HepG2 (cell line): ENCODE measurements at regions not wholly inside any gene's neighbourhood (a gene's known extent, or its start where the extent isn't known, plus 50 kb on each side); places are given as distances from the start of the nearest gene placed in this dataset.
A peak's percentile ranks its signal among the peaks of the same experiment; 100 is the strongest.

ENCODE experiments used
- ETV5 ChIP-seq: IDR thresholded peaks from 2 replicates; pipeline ENCODE4 v1.6.1; 2018; ENCODE audit warnings: missing biosample characterization, missing genetic modification reagents, inconsistent platforms, borderline replicate concordance
- FIP1L1 ChIP-seq: fragments of 200-400 bp; formaldehyde crosslinking; IDR thresholded peaks from 2 replicates; pipeline ENCODE4 v1.6.1; 2018; ENCODE audit warnings: low read depth, mild to moderate bottlenecking, low read length, moderate library complexity, borderline replicate concordance; ENCODE audit not compliant: insufficient read depth
- GATAD2A ChIP-seq: IDR thresholded peaks from 2 replicates; pipeline ENCODE4 v1.6.1; 2016
- RAD21 ChIP-seq: fragments of 450-650 bp; formaldehyde crosslinking; IDR thresholded peaks from 2 replicates; pipeline ENCODE4 v1.5.0; 2020; ENCODE audit warnings: mild to moderate bottlenecking
- RARA ChIP-seq: IDR thresholded peaks from 2 replicates; pipeline ENCODE4 v1.6.1; 2016; ENCODE audit warnings: missing genetic modification reagents, missing compliant biosample characterization
- SMC3 ChIP-seq: IDR thresholded peaks from 2 replicates; pipeline ENCODE4 v1.6.1; 2011; ENCODE audit warnings: low read length, improper control_type of control experiment
- SP5 ChIP-seq: IDR thresholded peaks from 2 replicates; pipeline ENCODE4 v1.6.1; 2016; ENCODE audit warnings: low read depth, borderline replicate concordance
- ZBTB25 ChIP-seq: IDR thresholded peaks from 2 replicates; pipeline ENCODE4 v1.6.1; 2018; ENCODE audit warnings: missing genetic modification reagents
- ZBTB49 ChIP-seq: sonication (generic); formaldehyde crosslinking; IDR thresholded peaks from 2 replicates; pipeline ENCODE4 v1.4.0; 2020; ENCODE audit warnings: missing genetic modification reagents, borderline replicate concordance
- ZHX2 ChIP-seq, 2 experiments: sonication (generic) in 1 of 2; formaldehyde crosslinking in 1 of 2; IDR thresholded peaks; 2 replicates each; pipeline versions ENCODE4 v1.6.1 to v1.9.0; 2014 to 2022; ENCODE audit warnings: antibody characterized with exemption in 1 of 2, borderline replicate concordance in 1 of 2, inconsistent platforms in 1 of 2, low read depth in 1 of 2, missing genetic modification reagents in 1 of 2
- ZNF83 ChIP-seq: sonication (generic); formaldehyde crosslinking; IDR thresholded peaks from 2 replicates; pipeline ENCODE4 v1.4.0; 2020; ENCODE audit warnings: missing genetic modification reagents, mild to moderate bottlenecking, borderline replicate concordance
- ZSCAN21 ChIP-seq: sonication (generic); formaldehyde crosslinking; IDR thresholded peaks from 2 replicates; pipeline ENCODE4 v1.8.0; 2022; ENCODE audit warnings: mild to moderate bottlenecking, missing genetic modification reagents, moderate library complexity, borderline replicate concordance
- TF ChIP-seq, protein P1 (sequence below): sonication (generic); formaldehyde crosslinking; IDR thresholded peaks from 2 replicates; pipeline ENCODE4 v1.4.0; 2020; ENCODE audit warnings: missing genetic modification reagents
- TF ChIP-seq, protein P2 (sequence below): sonication (generic); formaldehyde crosslinking; IDR thresholded peaks from 2 replicates; pipeline ENCODE4 v1.5.0; 2020; ENCODE audit warnings: missing genetic modification reagents

DNA sequence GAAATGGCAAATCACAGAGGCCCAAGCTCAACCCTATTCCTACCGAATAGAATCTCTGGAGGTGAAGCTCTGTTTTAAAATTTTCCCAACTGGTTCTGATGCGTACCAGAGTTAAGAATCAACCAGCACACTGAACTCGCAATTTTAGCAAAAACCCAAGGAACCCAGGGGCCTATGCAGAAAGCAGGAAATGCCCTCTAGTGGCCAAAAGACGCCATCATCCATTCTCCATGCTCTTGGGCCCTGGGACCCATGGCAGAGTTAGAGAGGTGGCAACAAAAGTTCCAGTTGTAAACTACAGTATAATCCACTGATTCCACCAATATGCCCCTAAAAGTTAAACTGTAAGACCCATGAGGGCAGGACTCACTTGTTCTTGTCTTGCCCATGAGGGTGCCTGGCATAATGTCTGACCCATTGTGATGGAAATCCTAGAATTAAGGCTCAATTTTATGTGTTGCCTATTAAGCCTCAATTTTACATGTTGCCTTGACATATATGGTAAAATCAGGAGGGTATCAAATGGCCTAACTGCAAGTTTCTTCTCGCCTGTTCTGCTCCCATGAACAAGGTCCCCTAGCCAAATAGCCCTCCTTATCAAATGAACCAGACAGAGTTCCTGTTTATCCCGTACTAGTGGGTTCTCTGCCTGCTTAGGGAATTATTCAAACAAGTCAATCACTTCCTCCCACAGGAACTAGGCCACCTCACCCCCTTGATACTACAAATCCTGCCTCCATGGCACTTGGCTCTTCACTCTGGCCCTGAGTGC lies 137.5 kb upstream of the CPM start (continued):
- TF ChIP-seq ZBTB49 (CRISPR knock-in tag), result no peak
- peak; percentile 41; the same call in 1 of the 2 replicates for TF ChIP-seq ETV5
- peak; percentile 94 for TF ChIP-seq SMC3
- peak; percentile 21; the same call in 1 of the 2 replicates for TF ChIP-seq RARA (CRISPR knock-in tag)
- TF ChIP-seq ZHX2 (IDR thresholded peaks at IDR 0.05; ENCODE audit: low read depth), result no peak
- TF ChIP-seq ZHX2 (CRISPR knock-in tag; IDR thresholded peaks at IDR 0.05; ENCODE audit: borderline replicate concordance), result no peak
- TF ChIP-seq, protein P1, sequence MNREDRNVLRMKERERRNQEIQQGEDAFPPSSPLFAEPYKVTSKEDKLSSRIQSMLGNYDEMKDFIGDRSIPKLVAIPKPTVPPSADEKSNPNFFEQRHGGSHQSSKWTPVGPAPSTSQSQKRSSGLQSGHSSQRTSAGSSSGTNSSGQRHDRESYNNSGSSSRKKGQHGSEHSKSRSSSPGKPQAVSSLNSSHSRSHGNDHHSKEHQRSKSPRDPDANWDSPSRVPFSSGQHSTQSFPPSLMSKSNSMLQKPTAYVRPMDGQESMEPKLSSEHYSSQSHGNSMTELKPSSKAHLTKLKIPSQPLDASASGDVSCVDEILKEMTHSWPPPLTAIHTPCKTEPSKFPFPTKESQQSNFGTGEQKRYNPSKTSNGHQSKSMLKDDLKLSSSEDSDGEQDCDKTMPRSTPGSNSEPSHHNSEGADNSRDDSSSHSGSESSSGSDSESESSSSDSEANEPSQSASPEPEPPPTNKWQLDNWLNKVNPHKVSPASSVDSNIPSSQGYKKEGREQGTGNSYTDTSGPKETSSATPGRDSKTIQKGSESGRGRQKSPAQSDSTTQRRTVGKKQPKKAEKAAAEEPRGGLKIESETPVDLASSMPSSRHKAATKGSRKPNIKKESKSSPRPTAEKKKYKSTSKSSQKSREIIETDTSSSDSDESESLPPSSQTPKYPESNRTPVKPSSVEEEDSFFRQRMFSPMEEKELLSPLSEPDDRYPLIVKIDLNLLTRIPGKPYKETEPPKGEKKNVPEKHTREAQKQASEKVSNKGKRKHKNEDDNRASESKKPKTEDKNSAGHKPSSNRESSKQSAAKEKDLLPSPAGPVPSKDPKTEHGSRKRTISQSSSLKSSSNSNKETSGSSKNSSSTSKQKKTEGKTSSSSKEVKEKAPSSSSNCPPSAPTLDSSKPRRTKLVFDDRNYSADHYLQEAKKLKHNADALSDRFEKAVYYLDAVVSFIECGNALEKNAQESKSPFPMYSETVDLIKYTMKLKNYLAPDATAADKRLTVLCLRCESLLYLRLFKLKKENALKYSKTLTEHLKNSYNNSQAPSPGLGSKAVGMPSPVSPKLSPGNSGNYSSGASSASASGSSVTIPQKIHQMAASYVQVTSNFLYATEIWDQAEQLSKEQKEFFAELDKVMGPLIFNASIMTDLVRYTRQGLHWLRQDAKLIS (CRISPR knock-in tag), result no peak
- TF ChIP-seq, protein P2, sequence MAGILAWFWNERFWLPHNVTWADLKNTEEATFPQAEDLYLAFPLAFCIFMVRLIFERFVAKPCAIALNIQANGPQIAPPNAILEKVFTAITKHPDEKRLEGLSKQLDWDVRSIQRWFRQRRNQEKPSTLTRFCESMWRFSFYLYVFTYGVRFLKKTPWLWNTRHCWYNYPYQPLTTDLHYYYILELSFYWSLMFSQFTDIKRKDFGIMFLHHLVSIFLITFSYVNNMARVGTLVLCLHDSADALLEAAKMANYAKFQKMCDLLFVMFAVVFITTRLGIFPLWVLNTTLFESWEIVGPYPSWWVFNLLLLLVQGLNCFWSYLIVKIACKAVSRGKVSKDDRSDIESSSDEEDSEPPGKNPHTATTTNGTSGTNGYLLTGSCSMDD (CRISPR knock-in tag), result no peak
- TF ChIP-seq RAD21, result peak; percentile 83
- TF ChIP-seq ZBTB25 (CRISPR knock-in tag), result no peak
- no peak for TF ChIP-seq ZSCAN21 (CRISPR knock-in tag)
- no peak for TF ChIP-seq ZNF83 (CRISPR knock-in tag)
- no peak for TF ChIP-seq FIP1L1
- TF ChIP-seq SP5, result no peak
- peak; percentile 26; the same call in 1 of the 2 replicates for TF ChIP-seq GATAD2A (CRISPR knock-in tag)
